ENCODE measurements at regions not wholly inside any gene's neighbourhood (a gene's known extent, or its start where the extent isn't known, plus 50 kb on each side); places are given as distances from the start of the nearest gene placed in this dataset.

GRCh38 chr5:163770625-163771024 is 265.2 kb downstream of the MAT2B start:
- Mint-ChIP-seq H3K27me3 (peaks cover 11% of the 10 kb centered on the region), H3K36me3 (ENCODE audit: insufficient read depth) (no peaks in the 10 kb centered on the region), H3K27ac (no peak overlapping the region), H3K4me1 (ENCODE audit: low read depth) (peaks cover 8% of the 10 kb centered on the region), H3K9me3 (ENCODE audit: low read depth) (peaks cover 4% of the 10 kb centered on the region), H3K4me3 (ENCODE audit: low read depth) (no peak overlapping the region)
- DNase-seq (ENCODE audit: low spot score, unreplicated experiment), result no peak
- no peak for TF ChIP-seq CTCF (IDR thresholded peaks at IDR 0.05; ENCODE audit: unreplicated experiment)

GRCh38 chr5:163772241-163772640 is 266.8 kb downstream of the MAT2B start:
- no peak for DNase-seq (ENCODE audit: low spot score, unreplicated experiment)
- Mint-ChIP-seq H3K4me3 (ENCODE audit: low read depth) (no peak overlapping the region), H3K4me1 (ENCODE audit: low read depth) (peaks cover 8% of the 10 kb centered on the region), H3K27ac (no peak overlapping the region), H3K27me3 (peaks cover 11% of the 10 kb centered on the region), H3K36me3 (ENCODE audit: insufficient read depth) (no peaks in the 10 kb centered on the region), H3K9me3 (ENCODE audit: low read depth) (peaks cover 4% of the 10 kb centered on the region)
- TF ChIP-seq CTCF (IDR thresholded peaks at IDR 0.05; ENCODE audit: unreplicated experiment), result no peak

- Mint-ChIP-seq H3K27me3 (peaks cover 11% of the 10 kb centered on the region), H3K4me1 (ENCODE audit: low read depth) (peaks cover 8% of the 10 kb centered on the region), H3K27ac (no peak overlapping the region), H3K9me3 (ENCODE audit: low read depth) (peaks cover 4% of the 10 kb centered on the region), H3K4me3 (ENCODE audit: low read depth) (no peak overlapping the region), H3K36me3 (ENCODE audit: insufficient read depth) (no peaks in the 10 kb centered on the region)
- DNase-seq (ENCODE audit: low spot score, unreplicated experiment), result no peak
- no peak for TF ChIP-seq CTCF (IDR thresholded peaks at IDR 0.05; ENCODE audit: unreplicated experiment)
These were observed 267.2 kb downstream of the MAT2B start for GRCh38 chr5:163772644-163773043.

GRCh38 chr5:163773226-163773625 is 267.8 kb downstream of the MAT2B start:
- H3K36me3 Mint-ChIP-seq (ENCODE audit: insufficient read depth), result no peaks in the 10 kb centered on the region
- H3K4me1 Mint-ChIP-seq (ENCODE audit: low read depth), result peaks cover 8% of the 10 kb centered on the region
- TF ChIP-seq CTCF (IDR thresholded peaks at IDR 0.05; ENCODE audit: unreplicated experiment), result no peak
- H3K9me3 Mint-ChIP-seq (ENCODE audit: low read depth), result peaks cover 7% of the 10 kb centered on the region
- no peak overlapping the region for H3K27ac Mint-ChIP-seq
- no peak for DNase-seq (ENCODE audit: low spot score, unreplicated experiment)
- H3K4me3 Mint-ChIP-seq (ENCODE audit: low read depth), result no peak overlapping the region
- H3K27me3 Mint-ChIP-seq, result peaks cover 11% of the 10 kb centered on the region

GRCh38 chr5:163789870-163790269 is 284.5 kb downstream of the MAT2B start:
- DNase-seq (ENCODE audit: low spot score, unreplicated experiment), result no peak
- H3K27ac Mint-ChIP-seq, result no peak overlapping the region
- no peak for TF ChIP-seq CTCF (IDR thresholded peaks at IDR 0.05; ENCODE audit: unreplicated experiment)
- H3K27me3 Mint-ChIP-seq, result no peaks in the 10 kb centered on the region
- H3K4me1 Mint-ChIP-seq (ENCODE audit: low read depth), result peaks cover 18% of the 10 kb centered on the region
- no peaks in the 10 kb centered on the region for H3K36me3 Mint-ChIP-seq (ENCODE audit: insufficient read depth)
- peaks cover 9% of the 10 kb centered on the region for H3K9me3 Mint-ChIP-seq (ENCODE audit: low read depth)
- no peak overlapping the region for H3K4me3 Mint-ChIP-seq (ENCODE audit: low read depth)
